ENCODE measurements at regions not wholly inside any gene's neighbourhood (a gene's known extent, or its start where the extent isn't known, plus 50 kb on each side); places are given as distances from the start of the nearest gene placed in this dataset.

- no peaks in the 10 kb centered on the region for H3K4me1 ChIP-seq (ENCODE audit: control insufficient read depth, insufficient read depth, low read length)
- no peak overlapping the region for H3K4me3 ChIP-seq (ENCODE audit: low read depth, low read length)
- no peaks in the 10 kb centered on the region for H3K36me3 ChIP-seq (ENCODE audit: control insufficient read depth in 2 of 2, insufficient read depth in 1 of 2, low read length in 2 of 2)
- no peaks in the 10 kb centered on the region for H3K9me3 ChIP-seq (ENCODE audit: control insufficient read depth, insufficient read depth, low read depth, low read length)
- POLR2A ChIA-PET = no interaction called here
- TF ChIP-seq KLF16 (tag by site-specific recombination; IDR thresholded peaks at IDR 0.05) = no peak
- CTCF ChIA-PET = no interaction called here
- no peak overlapping the region for H3K27ac ChIP-seq (ENCODE audit: extremely low read depth, low read depth, low read length)
These were observed 443.0 kb downstream of the GPM6A start for GRCh38 chr4:175369087-175369486.

- no peaks in the 10 kb centered on the region for H3K9me3 ChIP-seq (ENCODE audit: control insufficient read depth, insufficient read depth, low read depth, low read length)
- CTCF ChIA-PET = no interaction called here
These were observed 441.0 kb downstream of the GPM6A start for GRCh38 chr4:175371091-175371490.

More at GRCh38 chr4:175371091-175371490, 441.0 kb downstream of the GPM6A start:
- no peak overlapping the region for H3K27ac ChIP-seq (ENCODE audit: extremely low read depth, low read depth, low read length)
- H3K4me1 ChIP-seq (ENCODE audit: control insufficient read depth, insufficient read depth, low read length) = no peaks in the 10 kb centered on the region
- H3K4me3 ChIP-seq (ENCODE audit: low read depth, low read length) = no peak overlapping the region
- no peaks in the 10 kb centered on the region for H3K36me3 ChIP-seq (ENCODE audit: control insufficient read depth in 2 of 2, insufficient read depth in 1 of 2, low read length in 2 of 2)
- TF ChIP-seq ZNF214 (tag by site-specific recombination; IDR thresholded peaks at IDR 0.05; ENCODE audit: borderline replicate concordance) (no peak), ATF2 (tag by site-specific recombination; IDR thresholded peaks at IDR 0.05; ENCODE audit: low read depth) (no peak), SP7 (tag by site-specific recombination; IDR thresholded peaks at IDR 0.05) (no peak), ZNF768 (tag by site-specific recombination; IDR thresholded peaks at IDR 0.05) (no peak), KLF16 (tag by site-specific recombination; IDR thresholded peaks at IDR 0.05) (no peak), ZNF664 (tag by site-specific recombination; IDR thresholded peaks at IDR 0.05) (no peak), ZNF747 (tag by site-specific recombination; IDR thresholded peaks at IDR 0.05) (no peak), SETDB1 (IDR thresholded peaks at IDR 0.05; ENCODE audit: insufficient read length, low read length) (no peak), ZEB2 (tag by site-specific recombination; IDR thresholded peaks at IDR 0.05) (no peak), PRDM10 (tag by site-specific recombination; IDR thresholded peaks at IDR 0.05) (no peak), ZNF792 (tag by site-specific recombination; IDR thresholded peaks at IDR 0.05) (no peak), KLF1 (tag by site-specific recombination; IDR thresholded peaks at IDR 0.05) (no peak), ZNF837 (tag by site-specific recombination; IDR thresholded peaks at IDR 0.05) (no peak), WT1 (tag by site-specific recombination; IDR thresholded peaks at IDR 0.05) (no peak), BCL11A (tag by site-specific recombination; IDR thresholded peaks at IDR 0.05; ENCODE audit: low read depth) (no peak), PRDM6 (tag by site-specific recombination; IDR thresholded peaks at IDR 0.05) (no peak), GFI1B (tag by site-specific recombination; IDR thresholded peaks at IDR 0.05) (no peak)
- POLR2A ChIA-PET = no interaction called here

Data from HEK293 (cell line).